ENCODE measurements at regions not wholly inside any gene's neighbourhood (a gene's known extent, or its start where the extent isn't known, plus 50 kb on each side); places are given as distances from the start of the nearest gene placed in this dataset.
A peak's percentile ranks its signal among the peaks of the same experiment; 100 is the strongest.

DNA sequence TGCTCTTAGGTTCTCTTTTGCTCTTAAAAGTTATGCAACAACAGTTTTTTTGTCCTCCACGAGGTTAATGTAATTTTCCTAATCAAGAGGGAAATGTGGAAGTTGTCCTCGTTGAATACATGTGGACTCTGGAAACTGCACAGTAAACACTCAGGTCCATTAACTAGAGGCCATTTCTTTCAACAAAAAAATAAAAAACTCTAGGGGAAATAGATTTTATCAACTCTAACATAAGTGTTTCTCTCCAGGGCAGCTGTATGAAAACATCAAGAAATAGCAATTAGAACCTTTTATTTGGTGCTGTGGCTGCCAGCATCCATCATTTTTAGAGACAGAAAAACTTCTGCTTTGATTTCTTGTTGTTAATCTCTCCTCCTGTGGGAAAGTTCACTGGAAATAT lies 288.6 kb downstream of the ICE1 start:
- peak; percentile 91 for FAIRE-seq

DNA sequence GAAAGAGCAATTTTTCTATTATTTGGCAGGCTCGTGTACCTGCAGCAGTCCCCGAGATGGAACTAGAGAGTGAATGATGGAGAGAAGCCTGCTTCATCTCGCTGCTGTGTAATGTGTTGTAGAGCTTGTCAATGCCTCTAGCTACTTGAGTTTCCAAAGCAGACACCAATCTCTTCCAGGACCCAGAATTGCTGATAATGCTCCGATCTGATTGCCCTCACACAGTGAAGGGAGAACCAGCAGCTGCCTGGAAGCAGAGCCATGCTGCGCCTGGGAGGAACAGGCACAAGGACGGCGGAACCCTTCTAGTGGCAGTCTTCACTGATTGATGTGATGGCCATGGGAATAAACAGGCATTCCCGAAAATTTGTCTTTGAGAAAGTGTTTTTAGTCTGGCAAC lies 288.0 kb downstream of the ICE1 start:
- no peak for FAIRE-seq

DNA sequence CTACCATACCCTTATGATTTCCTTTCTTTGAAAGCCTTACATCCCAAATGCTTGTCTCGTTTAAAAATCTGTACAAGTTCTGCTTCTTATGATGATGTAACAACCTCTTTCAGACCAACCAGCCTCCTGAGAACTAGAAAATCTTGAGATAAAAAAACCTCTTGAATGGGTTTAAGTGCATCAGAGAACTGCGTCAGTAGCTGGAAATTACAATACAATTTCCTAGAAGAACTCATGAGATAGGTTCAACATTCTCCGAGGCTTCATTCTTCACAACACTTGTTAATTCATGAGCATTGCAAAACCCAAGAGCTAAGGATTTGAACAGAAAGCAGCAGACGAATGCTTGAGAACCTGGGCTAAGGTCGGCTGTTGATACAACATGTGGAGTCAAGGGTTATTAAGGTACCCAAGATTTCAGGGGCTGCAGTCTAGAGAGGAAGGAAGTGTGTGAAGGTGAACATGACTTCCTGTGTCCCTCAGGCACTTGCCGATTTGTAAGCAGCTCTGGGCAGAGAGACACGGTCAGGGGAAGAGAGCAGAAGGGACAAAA lies 286.0 kb downstream of the ICE1 start:
- FAIRE-seq: no peak

DNA sequence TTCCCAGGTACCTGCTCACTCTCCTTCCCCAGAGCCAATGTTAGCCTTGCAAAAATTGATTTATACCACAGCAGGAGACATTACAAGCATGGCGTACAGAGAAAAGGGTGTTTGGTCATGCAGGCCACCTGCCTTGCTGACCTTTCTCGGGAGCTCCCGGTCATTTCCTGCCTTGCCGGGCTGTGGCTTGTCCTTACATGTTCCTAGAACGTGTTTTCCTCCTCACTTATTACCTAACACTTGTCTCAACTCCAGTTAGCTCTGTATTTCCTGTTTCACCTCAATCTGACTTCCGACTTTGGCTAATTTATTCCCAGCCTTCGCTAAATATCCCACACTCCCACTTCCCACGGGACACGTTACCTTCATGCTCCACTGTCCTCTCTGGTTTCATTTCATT lies 282.5 kb downstream of the ICE1 start:
- no peak for FAIRE-seq

DNA sequence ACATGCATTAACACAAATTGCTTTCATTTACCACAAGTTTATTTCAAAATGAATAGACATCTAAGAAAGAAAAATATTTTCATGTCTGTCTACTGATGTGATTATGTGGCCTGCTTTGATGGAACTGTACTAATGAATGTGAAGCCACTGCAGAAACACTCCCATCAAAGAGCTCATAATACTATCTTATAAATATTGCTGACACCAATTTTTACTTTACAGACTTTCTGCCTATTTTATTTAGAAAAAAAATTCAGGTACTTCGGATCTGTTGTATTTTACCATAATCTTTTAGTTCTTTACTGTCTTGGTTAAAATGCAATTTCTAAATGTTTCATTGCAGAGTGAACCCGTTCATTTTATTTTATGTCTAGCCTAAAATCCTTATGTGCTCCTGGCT lies 281.9 kb downstream of the ICE1 start:
- FAIRE-seq: no peak

DNA sequence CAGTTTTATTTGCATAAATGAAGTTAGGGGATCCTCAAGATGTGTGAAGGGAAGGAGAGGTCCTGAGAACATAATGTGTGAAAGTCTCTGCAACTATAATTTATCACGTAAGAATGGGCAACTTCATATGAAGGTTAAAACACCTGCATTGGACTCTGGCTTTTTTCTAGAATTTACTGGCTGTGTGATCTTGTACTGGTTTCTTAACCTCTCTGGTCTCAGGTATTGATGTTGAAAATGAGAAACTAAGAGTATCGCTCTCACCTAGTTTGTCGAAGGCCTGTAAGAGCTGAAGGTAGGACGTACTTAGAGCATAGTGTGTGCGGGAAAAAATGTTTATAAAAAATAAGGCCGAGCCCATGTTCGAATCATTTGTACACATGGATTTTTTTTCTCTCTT lies 280.5 kb downstream of the ICE1 start:
- FAIRE-seq: no peak

DNA sequence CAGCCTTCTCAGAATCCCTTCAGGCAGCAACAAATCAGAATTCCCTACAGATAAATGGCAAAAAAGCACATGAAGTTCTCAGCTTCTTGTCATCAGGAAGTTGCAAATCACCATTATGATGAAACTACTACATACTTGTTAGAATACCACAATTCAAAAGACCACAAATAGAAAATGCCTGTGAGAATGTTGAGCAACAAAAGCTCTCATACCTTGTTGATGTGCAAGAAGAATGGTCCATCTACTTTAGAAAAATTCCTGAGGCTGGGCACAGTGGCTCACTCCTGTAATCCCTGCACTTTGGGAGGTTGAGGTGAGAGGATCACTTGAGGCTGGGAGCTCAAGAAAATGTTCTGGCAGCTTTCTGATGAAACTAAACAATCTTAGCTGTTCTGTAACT lies 278.1 kb downstream of the ICE1 start:
- no peak for FAIRE-seq

DNA sequence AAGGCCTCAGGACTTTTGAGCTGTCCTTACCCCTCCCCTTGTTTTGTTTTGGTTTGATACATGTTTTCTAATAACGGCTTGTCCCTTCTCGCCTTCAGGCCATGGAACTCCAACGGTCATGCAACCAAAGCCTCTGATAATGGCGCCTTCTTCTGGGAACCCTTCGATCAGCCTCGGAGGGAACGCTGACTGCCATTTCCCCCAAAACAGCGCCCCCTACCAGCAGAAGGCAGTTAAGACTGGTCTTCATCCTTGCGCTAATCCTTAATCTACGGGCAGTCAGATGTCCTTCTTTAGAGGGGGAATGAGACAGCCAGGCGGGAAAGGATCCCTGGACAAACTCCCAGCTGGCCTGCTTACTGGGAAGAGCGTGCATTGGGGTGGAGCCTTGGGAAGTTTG lies 276.6 kb downstream of the ICE1 start:
- no peak for FAIRE-seq

DNA sequence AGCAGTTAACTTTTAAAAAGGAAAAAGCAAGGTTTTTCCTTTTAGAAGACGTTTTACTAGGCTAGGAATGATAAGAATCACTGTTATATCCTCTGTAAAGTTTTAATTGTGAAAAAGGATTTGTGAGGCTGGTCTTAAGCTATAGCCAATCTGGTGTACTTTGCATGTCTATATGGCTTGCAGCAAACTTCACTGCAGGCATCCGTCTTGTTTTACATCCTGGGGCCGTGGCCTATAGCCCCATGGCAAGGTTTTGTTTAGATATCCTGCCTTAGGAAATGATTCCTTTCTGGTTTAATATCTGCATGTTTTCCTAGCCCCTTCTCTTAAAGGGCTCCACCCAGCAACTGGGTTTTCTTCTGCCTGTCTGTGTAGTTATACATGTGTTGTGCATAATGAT lies 272.8 kb downstream of the ICE1 start:
- FAIRE-seq: no peak

DNA sequence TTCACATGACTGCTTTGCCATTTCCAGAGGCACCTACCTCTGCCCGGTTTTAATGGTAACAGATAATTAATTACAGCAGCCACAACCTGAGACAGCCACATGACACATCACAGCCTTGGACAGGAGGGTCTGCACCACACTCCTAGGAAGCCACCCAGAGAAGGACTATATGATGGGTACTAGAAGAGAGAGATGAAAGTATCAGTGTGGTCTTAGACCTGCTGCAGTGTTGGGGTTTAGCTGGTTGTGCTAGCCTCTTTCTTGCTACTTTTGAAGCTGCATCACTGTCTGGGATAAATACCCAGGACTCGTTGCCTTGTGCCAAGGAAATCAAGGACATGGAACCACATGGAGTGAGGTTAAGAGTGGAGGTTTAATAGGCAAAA lies 266.4 kb downstream of the ICE1 start:
- FAIRE-seq: no peak

DNA sequence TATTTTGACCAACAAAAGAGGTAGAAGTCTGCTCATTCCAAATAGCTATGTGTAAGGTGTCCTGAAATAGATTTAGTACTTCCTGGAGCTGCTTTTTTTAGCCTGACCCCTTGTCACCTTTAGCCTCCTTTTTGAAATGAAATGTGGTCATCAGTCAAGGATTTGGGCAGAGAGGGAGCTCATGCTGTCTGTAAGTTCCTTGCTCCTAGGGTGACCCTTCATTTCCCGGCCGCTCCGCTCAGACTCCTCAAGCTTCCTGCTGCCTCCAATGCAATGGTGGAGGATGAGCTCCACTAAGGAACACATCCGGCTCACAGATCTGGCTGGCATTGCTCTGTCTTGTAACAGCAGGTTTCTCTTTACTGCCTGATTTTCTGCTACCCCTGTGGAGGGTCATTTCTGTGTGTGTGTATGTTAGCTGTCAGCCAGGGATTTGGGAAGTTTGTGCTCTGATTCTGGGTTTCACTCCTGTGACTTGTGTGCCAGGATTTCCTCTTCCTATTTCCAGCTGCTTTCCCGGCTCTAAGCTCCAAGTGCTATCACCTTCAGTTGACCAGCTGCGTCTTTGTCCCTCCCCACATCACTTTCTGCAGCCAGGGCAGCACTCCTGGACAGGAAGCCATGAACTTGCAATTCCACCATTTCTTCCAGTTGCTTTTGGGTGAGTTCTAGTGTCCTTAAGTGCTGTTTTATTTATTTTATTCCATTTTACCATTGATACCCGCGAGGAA lies 265.9 kb downstream of the ICE1 start:
- FAIRE-seq: no peak

DNA sequence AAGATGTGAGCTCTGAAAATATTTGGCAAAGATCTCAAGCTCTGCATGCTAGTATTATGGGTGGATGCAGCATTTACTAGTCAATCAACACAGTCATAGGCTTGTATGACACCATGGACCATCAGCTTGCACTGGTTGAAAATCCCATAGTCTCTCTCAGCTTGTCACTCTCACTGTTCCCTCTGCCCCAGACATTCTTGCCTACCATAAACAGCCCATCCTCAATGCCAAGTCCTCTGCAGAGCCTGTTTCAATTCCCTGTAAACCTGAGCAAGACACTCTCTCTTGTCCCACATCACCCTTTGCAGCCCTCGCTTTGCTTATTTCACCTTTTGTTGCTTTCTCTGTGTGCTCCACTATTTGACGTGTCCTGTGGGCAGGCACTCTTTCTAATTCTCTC lies 264.6 kb downstream of the ICE1 start:
- FAIRE-seq: no peak

DNA sequence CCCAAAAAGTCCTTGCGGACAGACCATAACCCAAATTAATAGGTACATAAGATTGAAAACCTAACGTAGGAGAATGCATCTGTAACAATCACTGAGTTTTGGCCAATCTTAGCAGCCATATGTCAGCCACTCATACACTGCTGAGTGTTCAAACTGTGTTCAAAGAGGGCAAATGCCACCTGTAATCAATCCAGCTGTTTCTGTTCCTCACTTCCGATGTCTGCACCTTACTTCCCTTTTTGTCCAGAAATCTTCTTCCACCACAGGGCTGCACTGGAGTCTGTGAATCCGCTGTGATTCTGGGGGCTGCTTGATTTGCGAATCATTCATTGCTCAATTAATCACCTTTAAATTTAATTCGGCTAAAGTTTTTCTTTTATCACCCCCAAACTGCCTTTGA lies 263.9 kb downstream of the ICE1 start:
- no peak for FAIRE-seq

DNA sequence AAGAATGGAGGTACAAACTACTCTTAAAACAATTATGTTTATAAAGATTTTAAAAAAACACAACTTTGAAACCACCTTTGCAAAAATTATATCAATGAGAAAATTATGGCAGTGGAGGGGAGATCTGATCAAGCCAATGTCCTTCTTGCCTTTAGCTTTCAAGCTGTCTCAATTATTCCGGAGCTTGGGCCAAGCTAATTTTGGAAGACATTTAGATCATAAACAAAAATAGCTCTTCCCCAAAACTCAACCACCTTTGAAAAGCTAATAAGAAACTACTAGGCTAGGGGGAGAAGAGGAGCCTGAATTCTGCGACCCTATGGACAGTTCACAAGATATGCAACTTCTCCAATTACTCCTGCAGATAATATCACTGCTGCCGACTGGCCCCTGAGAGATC lies 263.3 kb downstream of the ICE1 start:
- FAIRE-seq: no peak

DNA sequence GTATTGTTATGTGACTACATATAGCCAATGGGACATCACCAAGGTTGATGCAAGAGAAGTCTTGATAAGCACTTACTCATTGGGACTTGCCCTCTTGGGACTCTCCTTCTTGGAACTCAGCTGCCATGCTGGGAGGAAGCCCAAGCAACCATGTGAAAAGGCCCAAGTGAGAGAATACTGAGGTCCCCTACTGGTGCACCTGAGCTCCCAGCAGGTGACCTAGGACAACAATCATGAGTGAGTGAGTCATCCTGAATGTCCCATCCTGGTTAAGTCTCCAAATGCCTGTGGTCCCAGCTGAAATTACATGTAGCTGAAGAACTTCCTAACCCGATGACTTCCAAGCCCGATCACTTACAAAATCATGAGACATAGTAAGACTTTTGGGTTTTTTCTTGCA lies 260.7 kb downstream of the ICE1 start:
- no peak for FAIRE-seq

DNA sequence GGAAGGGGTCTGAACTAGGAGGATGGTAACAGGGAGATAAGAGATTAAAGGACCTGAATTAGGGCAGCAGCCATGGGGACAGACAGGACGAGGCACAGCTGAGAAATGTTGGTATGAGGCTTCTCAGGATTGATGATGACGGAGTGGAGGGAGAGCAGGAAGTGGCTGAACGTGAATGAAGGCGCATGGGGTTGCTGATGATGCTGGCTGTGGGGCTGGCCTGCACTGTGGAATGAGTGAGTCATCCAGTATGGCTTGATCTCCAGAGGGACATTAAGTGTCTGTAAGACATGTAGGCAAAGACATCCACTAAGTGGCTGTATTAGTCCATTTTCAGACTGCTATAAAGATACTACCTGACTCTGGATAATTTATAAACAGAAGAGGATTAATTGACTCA lies 256.4 kb downstream of the ICE1 start:
- FAIRE-seq: no peak

DNA sequence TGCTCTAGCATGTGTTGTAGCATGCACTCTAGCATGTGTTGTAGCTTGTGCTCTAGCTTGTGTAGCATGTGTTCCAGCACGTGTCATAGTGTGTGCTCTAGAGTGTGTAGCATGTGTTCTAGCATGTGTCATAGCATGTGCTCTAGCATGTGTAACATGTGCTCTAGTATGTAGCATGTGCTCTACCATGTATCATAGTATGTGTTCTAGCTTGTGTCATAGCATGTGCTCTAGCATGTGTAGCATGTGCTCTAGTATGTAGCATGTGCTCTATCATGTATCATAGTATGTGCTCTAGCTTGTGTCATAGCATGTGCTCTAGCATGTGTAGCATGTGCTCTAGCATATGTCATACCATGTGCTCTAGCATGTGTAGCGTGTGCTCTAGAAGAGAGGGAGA lies 255.3 kb downstream of the ICE1 start:
- no peak for FAIRE-seq

DNA sequence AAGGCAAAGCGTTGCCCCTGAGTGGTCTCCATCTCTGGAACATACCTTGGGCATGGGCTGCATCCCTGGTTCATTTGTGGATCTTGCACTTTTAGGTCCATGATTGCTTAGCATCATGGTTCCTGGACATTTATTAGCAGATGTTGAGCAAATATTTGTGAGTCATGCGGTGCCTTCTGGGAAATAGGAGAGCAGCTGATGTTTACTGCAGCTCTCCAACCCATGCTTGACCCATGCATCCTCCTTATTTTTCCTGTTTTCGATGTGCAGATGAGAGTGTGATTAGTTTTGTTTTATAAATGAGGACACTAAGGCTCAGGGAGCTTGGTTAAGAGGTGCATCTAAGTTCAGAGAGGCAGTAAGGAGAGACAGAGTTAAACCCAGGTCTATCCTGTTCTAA lies 253.7 kb downstream of the ICE1 start:
- FAIRE-seq: no peak

DNA sequence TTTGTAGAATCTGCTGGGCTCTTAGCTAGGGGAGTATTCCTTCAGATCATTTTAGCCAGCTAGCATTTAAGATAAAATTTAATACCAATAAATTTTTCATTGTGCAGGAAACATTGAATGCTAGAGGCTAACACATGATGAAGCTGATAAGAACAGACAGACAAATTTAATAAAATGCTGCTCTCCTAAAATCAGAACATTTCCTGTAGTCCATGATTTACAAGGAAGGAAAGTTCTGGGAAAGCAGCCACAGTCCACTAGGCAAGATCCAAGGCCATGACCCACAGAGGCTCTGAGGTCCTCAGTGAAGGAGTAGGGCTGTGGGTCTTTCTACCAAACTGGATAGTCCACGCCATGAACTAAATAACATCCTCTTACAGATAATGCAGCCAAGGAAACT lies 253.0 kb downstream of the ICE1 start:
- no peak for FAIRE-seq

DNA sequence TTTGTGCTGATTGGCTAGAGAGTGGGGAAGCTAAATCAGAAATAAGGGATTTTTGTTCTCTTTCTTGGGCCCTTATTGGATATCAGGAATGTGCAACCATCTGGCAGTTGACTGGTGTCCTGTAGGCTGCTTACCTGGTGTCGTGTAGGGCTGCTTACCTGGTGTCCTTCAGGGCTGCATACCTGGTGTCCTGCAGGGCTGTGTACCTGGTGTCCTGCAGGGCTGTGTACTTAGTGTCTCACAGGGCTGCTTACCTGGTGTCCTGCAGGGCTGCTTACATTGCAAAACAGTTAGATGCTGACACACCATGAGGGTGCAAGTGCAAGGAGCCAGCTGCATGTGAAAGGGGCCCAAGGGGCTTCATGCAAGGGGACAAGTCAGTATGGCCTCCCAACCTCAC lies 249.3 kb downstream of the ICE1 start:
- no peak for FAIRE-seq

DNA sequence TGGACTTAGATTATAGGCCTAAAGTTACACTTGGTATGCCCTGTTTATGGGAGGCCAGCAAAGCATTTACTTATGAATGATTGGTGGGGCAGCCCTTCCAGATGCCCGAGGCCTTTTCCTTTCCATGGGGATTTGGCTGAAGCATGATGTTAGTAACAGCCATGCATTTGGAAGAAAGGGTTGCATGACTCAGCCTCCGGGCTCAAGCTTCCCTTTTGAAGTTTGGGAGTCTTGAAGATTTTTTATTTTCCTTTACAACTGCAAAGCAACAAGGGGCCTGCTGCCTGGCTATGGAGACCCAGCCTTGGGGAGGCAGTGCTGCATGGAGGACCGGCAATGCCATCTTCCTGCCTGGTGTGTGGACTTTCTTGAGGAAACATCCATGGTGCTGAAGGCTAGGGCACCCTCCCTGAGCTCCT lies 244.7 kb downstream of the ICE1 start:
- no peak for FAIRE-seq

DNA sequence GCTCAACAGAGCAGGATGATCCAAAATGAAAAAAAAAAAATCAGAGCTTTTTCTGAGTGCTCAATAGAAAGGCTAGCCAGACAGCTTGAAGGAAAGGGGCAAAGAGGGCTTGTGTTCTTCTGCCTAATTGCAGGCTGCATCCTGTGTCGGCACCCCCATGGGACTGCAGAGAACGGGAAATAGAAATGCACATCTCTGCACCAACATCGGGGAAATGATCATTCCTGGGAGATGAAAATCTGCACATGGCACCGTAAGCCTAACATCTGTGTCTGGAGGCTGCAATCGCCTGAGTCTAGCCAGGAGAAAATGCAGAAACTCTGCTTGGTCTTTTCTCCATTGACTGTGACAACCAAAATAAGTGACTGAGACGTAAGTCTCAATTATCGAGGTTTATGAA lies 243.9 kb downstream of the ICE1 start:
- no peak for FAIRE-seq

DNA sequence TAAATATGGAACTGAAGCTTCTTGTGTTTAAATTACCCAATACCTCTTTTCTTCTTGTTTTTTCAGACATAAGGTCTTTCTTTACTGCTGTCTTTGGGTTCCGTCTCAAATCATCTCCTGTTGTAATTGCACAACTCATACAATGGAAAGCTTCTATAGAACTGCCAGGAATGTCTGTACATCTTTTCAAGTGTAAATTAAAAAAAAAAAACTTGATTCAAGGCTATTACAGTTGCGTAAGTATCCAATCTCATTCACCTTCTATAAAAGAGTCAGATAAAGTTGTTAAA lies 243.5 kb downstream of the ICE1 start:
- FAIRE-seq: no peak

DNA sequence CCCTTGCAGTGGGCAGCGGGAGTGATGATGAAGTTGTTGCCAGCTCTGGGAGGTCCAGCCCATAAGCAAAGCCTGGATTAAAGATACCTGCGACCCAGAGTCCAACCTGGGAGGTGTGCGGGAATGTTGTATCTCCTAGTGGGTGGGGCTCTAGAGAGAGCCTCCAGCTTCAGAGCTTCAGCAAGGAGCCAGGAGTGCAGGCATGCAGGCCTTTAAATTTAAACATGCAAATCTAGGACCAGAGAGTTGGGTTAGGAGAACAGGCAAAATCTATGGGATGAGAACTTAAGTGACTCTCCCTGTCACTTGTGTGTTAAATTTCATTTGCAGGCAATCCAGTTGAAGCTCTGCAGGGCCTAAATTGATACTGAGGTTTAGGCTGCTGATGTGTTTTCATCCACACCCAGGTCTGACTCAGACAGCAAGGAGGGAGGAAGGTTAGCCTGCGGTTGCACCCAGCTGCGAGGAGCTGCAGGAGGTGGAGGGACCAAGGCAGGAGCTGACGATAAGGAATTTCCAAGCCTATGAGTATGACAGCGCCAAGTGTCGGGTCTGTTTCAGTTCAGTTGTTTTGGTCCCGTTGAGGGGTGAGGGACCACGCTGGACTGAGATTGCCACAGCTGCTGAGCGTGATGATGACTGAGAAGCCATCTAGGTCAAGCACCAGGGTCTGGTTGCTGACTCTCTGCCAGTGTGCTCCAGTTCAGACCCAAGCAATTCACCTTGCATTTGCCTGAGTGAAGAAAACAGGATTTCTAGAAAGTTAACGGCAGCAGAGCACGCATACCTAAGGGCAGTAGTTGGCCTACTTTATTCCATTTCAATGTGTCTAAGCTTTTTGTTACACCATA lies 243.0 kb downstream of the ICE1 start:
- no peak for FAIRE-seq
